ENCODE measurements at regions not wholly inside any gene's neighbourhood (a gene's known extent, or its start where the extent isn't known, plus 50 kb on each side); places are given as distances from the start of the nearest gene placed in this dataset.
"Not testable (repeated sequence)": the region's sequence is repeated elsewhere in the genome, so short reads cannot be mapped to it uniquely, and the experiment has no call there.

DNA sequence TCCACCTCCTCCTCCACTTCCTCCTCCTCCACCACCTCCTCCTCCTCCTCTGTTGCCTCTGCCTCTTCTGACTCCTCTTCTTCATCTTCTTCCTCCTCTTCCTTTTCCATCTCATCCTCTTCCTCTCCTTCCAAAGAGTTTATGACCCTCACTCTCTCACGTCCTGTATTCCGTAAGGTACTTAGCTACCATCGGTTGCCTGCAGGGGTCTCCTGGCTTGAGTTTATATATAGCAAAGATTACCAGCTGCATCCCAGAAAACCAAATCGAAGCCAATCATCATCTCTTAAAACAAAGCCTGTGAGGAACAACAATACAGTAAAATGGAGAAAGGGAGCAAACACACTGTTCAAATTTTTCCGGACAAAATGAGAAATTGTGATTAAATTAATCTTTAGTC is 317.4 kb downstream of the C3orf38 start:
- no peak overlapping the region for H3K4me3 ChIP-seq
- DNase-seq = no peak
- intact Hi-C loops (cut with DNase I; ENCODE audit: low total_unique reads) = no loop called here
- no peaks in the 10 kb centered on the region for H3K4me1 ChIP-seq
- no peak overlapping the region for H3K27ac ChIP-seq
- no peaks in the 10 kb centered on the region for H3K36me3 ChIP-seq
- no peaks in the 10 kb centered on the region for H3K27me3 ChIP-seq
- TF ChIP-seq POLR2A (IDR thresholded peaks at IDR 0.05) = no peak
- TF ChIP-seq, protein P1, sequence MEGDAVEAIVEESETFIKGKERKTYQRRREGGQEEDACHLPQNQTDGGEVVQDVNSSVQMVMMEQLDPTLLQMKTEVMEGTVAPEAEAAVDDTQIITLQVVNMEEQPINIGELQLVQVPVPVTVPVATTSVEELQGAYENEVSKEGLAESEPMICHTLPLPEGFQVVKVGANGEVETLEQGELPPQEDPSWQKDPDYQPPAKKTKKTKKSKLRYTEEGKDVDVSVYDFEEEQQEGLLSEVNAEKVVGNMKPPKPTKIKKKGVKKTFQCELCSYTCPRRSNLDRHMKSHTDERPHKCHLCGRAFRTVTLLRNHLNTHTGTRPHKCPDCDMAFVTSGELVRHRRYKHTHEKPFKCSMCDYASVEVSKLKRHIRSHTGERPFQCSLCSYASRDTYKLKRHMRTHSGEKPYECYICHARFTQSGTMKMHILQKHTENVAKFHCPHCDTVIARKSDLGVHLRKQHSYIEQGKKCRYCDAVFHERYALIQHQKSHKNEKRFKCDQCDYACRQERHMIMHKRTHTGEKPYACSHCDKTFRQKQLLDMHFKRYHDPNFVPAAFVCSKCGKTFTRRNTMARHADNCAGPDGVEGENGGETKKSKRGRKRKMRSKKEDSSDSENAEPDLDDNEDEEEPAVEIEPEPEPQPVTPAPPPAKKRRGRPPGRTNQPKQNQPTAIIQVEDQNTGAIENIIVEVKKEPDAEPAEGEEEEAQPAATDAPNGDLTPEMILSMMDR (IDR thresholded peaks at IDR 0.05) = no peak
- H3K9me3 ChIP-seq = no peaks in the 10 kb centered on the region

DNA sequence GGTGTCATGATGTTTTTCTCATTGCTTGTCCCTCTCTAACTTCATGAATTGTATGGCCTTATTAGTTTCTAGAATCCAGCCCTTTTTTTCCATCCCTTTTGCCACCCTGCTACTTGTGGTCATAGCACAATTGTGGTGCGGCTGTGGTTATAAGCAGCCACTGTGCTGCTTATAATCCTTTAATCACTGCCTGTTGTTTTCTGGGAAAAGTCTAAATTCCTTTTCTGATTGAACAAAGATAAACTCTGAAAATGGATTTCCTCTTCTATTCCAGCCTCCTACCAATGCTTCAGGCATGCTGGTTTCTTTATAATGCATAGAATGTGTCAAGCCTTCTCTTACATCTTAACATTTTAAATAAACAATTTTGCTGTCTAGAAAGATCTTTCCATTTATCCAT is 319.5 kb downstream of the C3orf38 start:
- H3K4me1 ChIP-seq = no peaks in the 10 kb centered on the region
- no peak for TF ChIP-seq POLR2A (IDR thresholded peaks at IDR 0.05)
- TF ChIP-seq, protein P1 (IDR thresholded peaks at IDR 0.05) = no peak
- no peak overlapping the region for H3K4me3 ChIP-seq
- no peaks in the 10 kb centered on the region for H3K27me3 ChIP-seq
- no peak for DNase-seq
- intact Hi-C loops (cut with DNase I; ENCODE audit: low total_unique reads) = no loop called here
- H3K36me3 ChIP-seq = no peaks in the 10 kb centered on the region
- no peak overlapping the region for H3K27ac ChIP-seq
- H3K9me3 ChIP-seq = no peaks in the 10 kb centered on the region

DNA sequence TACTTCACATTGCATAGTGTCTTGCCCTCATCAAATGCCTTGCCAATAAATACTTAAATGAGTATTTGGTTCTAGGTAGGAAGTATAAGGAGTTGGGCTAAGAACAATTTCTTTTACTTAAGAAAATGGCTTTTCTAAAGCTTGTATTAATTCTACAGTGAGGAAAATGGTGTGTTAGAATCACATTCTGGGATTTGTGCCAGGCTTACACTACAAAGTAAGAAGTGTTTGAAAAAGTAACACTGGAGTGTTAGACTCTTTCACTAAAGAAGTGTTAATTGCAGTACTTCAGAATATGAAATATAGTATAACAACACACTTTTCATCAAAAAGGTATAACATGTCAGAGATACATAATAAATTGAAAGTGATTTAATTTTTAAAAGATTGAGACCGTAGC is 328.7 kb downstream of the C3orf38 start:
- no peak overlapping the region for H3K4me3 ChIP-seq
- DNase-seq = no peak
- no peak overlapping the region for H3K27ac ChIP-seq
- H3K27me3 ChIP-seq = no peaks in the 10 kb centered on the region
- no peaks in the 10 kb centered on the region for H3K36me3 ChIP-seq
- intact Hi-C loops (cut with DNase I; ENCODE audit: low total_unique reads) = no loop called here
- H3K4me1 ChIP-seq = no peaks in the 10 kb centered on the region
- TF ChIP-seq, protein P1 (IDR thresholded peaks at IDR 0.05) = no peak
- no peak for TF ChIP-seq POLR2A (IDR thresholded peaks at IDR 0.05)
- H3K9me3 ChIP-seq = no peaks in the 10 kb centered on the region

DNA sequence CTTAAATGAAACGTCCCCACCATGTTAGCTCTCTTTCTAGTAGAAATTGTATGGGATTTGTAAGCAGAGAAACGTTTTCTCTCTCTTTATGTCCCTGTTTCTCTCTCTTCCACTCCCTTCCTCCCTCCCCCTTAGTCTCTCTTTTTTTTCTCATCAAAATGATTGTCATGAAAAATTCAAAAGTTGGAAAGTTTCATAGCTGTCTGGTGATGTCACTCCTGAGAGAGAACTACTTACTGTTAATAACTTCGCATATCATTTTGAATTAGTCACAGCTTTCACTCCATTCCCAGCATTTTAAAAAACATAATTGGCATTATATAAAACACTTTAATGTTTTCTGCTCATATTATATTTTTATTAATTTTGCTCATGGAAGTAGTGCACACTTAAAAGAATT is 331.1 kb downstream of the C3orf38 start:
- Histone ChIP-seq H3K36me3 (no peaks in the 10 kb centered on the region), H3K4me3 (no peak overlapping the region), H3K27ac (no peak overlapping the region), H3K9me3 (no peaks in the 10 kb centered on the region), H3K4me1 (no peaks in the 10 kb centered on the region), H3K27me3 (no peaks in the 10 kb centered on the region)
- intact Hi-C loops (cut with DNase I; ENCODE audit: low total_unique reads) = no loop called here
- no peak for DNase-seq
- TF ChIP-seq, protein P1 (IDR thresholded peaks at IDR 0.05) = no peak
- TF ChIP-seq POLR2A (IDR thresholded peaks at IDR 0.05) = no peak

DNA sequence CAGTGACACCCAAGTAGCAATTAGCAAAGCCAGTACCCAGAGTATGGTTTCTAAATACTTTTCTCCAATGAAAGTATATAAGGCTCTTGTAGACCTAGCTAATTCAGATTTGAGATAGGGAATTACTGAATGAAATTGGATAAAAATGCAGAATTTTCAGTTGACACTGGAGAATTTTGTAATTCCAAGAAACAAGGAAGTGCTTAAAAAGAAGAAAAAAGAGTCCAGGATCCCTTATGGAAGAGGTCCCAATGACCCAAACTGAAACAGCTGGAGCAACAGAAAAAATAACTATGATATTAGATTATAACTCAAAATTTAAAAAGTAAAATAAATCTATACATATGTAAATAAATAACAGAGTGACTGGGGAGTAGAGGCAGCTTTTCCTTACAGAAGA is 335.2 kb downstream of the C3orf38 start:
- no peaks in the 10 kb centered on the region for H3K27me3 ChIP-seq
- no peaks in the 10 kb centered on the region for H3K9me3 ChIP-seq
- intact Hi-C loops (cut with DNase I; ENCODE audit: low total_unique reads) = no loop called here
- H3K36me3 ChIP-seq = no peaks in the 10 kb centered on the region
- no peaks in the 10 kb centered on the region for H3K4me1 ChIP-seq
- TF ChIP-seq POLR2A (IDR thresholded peaks at IDR 0.05) = no peak
- TF ChIP-seq, protein P1 (IDR thresholded peaks at IDR 0.05) = no peak
- no peak overlapping the region for H3K4me3 ChIP-seq
- DNase-seq = no peak
- no peak overlapping the region for H3K27ac ChIP-seq

DNA sequence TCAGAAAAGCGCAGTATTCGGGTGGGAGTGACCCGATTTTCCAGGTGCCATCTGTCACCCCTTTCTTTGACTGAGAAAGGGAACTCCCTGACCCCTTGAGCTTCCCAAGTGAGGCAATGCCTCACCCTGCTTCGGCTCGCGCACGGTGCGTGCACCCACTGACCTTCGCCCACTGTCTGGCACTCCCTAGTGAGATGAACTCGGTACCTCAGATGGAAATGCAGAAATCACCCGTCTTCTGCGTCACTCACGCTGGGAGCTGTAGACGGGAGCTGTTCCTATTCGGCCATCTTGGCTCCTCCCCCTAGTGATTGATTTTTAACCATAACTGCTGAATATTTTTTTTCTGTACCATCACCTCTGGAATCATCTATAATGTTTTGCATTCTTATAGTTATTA is 359.1 kb downstream of the C3orf38 start:
- H3K27ac ChIP-seq; H3K9me3 ChIP-seq; DNase-seq; H3K36me3 ChIP-seq; H3K4me1 ChIP-seq; H3K27me3 ChIP-seq; intact Hi-C loops (cut with DNase I; ENCODE audit: low total_unique reads); H3K4me3 ChIP-seq: not testable (repeated sequence)

All from uterus (tissue), 3 donors.